ENCODE measurements at regions not wholly inside any gene's neighbourhood (a gene's known extent, or its start where the extent isn't known, plus 50 kb on each side); places are given as distances from the start of the nearest gene placed in this dataset.
A peak's percentile ranks its signal among the peaks of the same experiment; 100 is the strongest.

DNA sequence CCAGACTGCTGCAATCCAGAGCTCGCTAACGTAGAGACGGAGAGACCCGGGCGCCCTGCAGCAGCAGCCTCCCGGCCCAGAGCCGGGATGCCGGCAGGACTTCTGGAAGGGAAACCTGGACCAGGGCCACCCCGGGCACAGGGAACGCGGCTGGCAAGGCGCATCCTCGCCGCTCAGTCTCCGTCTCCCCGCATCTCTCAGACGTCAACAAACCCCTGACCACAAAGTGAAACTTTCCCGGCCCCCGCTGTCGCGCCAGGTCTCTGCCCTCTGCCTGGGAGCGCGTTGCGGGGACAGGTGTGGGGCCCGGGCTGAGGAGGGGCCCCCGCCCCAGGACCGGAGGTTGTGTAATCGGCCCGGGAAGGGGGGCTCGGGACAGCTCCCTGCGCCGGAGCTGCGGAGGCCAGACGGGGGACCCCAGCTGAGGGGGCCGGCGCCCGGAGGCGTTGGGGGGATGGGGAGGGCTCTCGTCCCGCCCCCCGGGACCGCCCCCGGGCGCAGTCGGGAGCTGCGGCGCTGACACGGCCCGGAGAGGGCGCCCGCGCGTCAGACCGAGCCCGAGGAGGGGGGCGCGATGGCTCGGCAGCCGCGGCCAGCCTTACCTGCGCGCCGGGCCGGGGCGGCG is 116.6 kb upstream of the HIVEP3 start (continued):
- TF ChIP-seq HNRNPUL1 (IDR thresholded peaks at IDR 0.05; ENCODE audit: low read length) (no peak), CTBP1 (IDR thresholded peaks at IDR 0.05; ENCODE audit: borderline replicate concordance) (peak; percentile 65), NR2C2 (CRISPR knock-in tag; IDR thresholded peaks at IDR 0.05) (0 out of 2 replicates have a peak, but pooled peaks have one; percentile 25), NR2C2 (tag; IDR thresholded peaks at IDR 0.05) (no peak), ATF7 (IDR thresholded peaks at IDR 0.05) (no peak), SMAD3 (CRISPR knock-in tag; conservative IDR thresholded peaks at IDR 0.05) (no peak), ZC3H4 (CRISPR knock-in tag; IDR thresholded peaks at IDR 0.05; ENCODE audit: borderline replicate concordance) (no peak), GATAD2B (IDR thresholded peaks at IDR 0.05; ENCODE audit: borderline replicate concordance) (peak; percentile 88), ZNF444 (CRISPR knock-in tag; IDR thresholded peaks at IDR 0.05) (peak; percentile 94), SIN3B (IDR thresholded peaks at IDR 0.05; ENCODE audit: low read depth) (peak; percentile 38; the same call in 1 of the 2 replicates), CEBPB (tag; IDR thresholded peaks at IDR 0.05) (peak; percentile 47; the same call in 1 of the 2 replicates), ZNF766 (CRISPR knock-in tag; conservative IDR thresholded peaks at IDR 0.05) (no peak), ZBTB7A (IDR thresholded peaks at IDR 0.05; ENCODE audit: borderline replicate concordance, control insufficient read depth, low read depth, low read length) (peak; percentile 89)
- TF ChIP-seq, protein P1, sequence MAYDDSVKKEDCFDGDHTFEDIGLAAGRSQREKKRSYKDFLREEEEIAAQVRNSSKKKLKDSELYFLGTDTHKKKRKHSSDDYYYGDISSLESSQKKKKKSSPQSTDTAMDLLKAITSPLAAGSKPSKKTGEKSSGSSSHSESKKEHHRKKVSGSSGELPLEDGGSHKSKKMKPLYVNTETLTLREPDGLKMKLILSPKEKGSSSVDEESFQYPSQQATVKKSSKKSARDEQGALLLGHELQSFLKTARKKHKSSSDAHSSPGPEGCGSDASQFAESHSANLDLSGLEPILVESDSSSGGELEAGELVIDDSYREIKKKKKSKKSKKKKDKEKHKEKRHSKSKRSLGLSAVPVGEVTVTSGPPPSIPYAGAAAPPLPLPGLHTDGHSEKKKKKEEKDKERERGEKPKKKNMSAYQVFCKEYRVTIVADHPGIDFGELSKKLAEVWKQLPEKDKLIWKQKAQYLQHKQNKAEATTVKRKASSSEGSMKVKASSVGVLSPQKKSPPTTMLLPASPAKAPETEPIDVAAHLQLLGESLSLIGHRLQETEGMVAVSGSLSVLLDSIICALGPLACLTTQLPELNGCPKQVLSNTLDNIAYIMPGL (CRISPR knock-in tag; IDR thresholded peaks at IDR 0.05): 0 out of 2 replicates have a peak, but pooled peaks have one; percentile 31
- TF ChIP-seq, protein P2, sequence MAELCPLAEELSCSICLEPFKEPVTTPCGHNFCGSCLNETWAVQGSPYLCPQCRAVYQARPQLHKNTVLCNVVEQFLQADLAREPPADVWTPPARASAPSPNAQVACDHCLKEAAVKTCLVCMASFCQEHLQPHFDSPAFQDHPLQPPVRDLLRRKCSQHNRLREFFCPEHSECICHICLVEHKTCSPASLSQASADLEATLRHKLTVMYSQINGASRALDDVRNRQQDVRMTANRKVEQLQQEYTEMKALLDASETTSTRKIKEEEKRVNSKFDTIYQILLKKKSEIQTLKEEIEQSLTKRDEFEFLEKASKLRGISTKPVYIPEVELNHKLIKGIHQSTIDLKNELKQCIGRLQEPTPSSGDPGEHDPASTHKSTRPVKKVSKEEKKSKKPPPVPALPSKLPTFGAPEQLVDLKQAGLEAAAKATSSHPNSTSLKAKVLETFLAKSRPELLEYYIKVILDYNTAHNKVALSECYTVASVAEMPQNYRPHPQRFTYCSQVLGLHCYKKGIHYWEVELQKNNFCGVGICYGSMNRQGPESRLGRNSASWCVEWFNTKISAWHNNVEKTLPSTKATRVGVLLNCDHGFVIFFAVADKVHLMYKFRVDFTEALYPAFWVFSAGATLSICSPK (IDR thresholded peaks at IDR 0.05; ENCODE audit: borderline replicate concordance): no peak
